Ramos (cell line): ENCODE measurements at regions not wholly inside any gene's neighbourhood (a gene's known extent, or its start where the extent isn't known, plus 50 kb on each side); places are given as distances from the start of the nearest gene placed in this dataset.

ENCODE experiments used
- in situ Hi-C: fragments of 300-500 bp; cut with MboI; formaldehyde crosslinking; loops from one replicate; pipeline ENCODE4 v1.14.3; 2022; ENCODE audit warnings: low sequenced_read_pairs; ENCODE audit not compliant: unreplicated experiment

DNA sequence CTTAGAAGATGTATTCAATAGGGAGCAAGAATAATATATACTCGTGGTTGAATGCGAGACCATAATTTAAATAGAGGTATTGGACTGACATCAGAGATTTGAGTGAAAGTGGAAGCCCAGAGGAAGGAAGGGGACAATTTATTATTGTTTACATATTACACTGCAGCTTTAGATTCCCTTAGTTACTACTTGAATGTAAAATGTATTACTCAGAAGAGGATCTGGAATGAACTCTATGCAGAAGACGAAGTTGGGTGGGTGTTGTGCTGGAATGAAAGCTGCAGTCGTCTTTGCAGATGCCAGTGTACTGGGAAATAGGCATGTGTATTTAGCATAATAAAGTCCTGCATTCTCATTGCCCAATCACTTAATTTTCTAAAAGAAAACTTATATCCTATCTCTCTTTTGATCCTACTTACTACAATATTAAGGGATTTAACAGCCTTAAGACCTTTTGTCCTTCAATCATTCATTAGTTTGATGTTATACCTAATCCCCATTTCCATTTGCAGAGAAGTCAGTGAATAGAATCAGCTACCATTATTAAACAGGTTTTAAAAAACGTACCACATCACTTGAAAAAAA, 570.7 kb upstream of the WWC1 start:
- in situ Hi-C loops, result loop anchor here (10.0 kb wide), 1 partner anchor 504 kb away; no protein-coding TSS in a partner anchor

- in situ Hi-C loops, result loop anchor here (10.0 kb wide), 1 partner anchor 503 kb away; no protein-coding TSS in a partner anchor
Measured at GRCh38 chr5:167721926-167722440, 569.5 kb upstream of the WWC1 start.

- in situ Hi-C loops, result loop anchor here (10.0 kb wide), 1 partner anchor 501 kb away; no protein-coding TSS in a partner anchor
Measured at GRCh38 chr5:167723254-167723871, 568.1 kb upstream of the WWC1 start.

GRCh38 chr5:167725264-167725663, 566.2 kb upstream of the WWC1 start:
- in situ Hi-C loops, result loop anchor here (10.0 kb wide), 1 partner anchor 500 kb away; no protein-coding TSS in a partner anchor

- in situ Hi-C loops, result loop anchor here (10.0 kb wide), 1 partner anchor 499 kb away; no protein-coding TSS in a partner anchor
Measured at GRCh38 chr5:167725741-167726140, 565.7 kb upstream of the WWC1 start.

- in situ Hi-C loops, result loop anchor here (10.0 kb wide), 1 partner anchor 498 kb away; no protein-coding TSS in a partner anchor
Measured at GRCh38 chr5:167726642-167727041, 564.8 kb upstream of the WWC1 start.

- in situ Hi-C loops, result no loop called here
Measured at GRCh38 chr5:167730121-167730520, 561.3 kb upstream of the WWC1 start.

GRCh38 chr5:167730656-167731055, 560.8 kb upstream of the WWC1 start:
- in situ Hi-C loops, result no loop called here

- in situ Hi-C loops, result no loop called here
Measured at GRCh38 chr5:167731951-167732350, 559.5 kb upstream of the WWC1 start.

- in situ Hi-C loops, result no loop called here
Measured at GRCh38 chr5:167732499-167732898, 558.9 kb upstream of the WWC1 start.

DNA sequence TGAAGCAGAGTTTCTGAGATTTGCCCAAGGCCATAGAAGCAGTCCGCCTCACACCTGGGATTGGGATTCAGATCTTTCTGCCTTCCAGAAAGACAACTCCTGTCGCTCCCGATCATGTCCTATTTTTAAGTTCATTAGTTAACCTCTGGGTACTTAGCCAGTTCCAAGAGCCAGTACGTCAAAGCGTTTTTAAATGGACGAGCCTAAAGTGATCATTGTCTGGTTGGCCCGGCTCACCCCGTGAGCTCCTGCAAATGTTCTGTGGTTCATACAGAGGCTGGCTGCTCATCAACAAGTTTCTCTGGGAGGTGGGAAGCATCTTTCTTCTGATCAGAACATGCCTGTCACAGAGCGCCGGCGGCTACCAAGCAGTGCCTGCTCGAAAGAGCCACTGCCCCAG, 554.5 kb upstream of the WWC1 start:
- in situ Hi-C loops, result no loop called here

DNA sequence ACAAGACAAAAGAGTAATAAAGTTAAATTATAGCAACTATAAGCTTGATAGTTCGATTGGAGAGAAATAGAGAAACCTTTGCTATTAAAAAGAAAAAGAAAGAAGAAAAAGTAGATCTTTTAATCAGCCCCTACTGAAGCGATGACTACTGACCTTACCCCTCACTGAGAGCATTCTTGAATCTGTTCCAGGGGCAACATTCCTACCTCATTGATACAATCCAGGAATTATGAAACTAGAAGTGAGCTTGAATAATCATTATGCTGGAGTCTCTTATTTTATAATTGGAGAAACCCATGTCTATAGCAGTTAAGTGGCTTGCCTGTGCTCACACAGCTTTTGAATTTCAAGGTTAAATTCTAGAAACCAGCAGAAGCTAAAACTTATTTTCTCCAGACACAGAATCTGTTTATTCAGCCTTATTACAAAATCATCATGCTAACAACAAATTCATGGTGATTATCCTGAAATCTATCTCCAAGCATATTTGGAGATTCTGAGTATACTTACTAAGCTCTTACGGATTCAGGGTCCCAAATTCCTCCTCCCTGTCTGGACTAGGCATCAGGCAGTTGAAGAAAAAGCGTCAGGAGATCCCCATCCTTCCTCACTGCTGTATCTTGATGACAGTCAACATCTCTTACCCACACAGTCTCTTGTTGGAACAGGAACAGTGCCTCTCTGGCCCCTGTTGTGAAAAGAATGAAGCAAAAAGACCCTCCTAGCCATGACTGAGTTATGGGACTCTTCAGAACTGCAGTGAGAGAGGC, 547.6 kb upstream of the WWC1 start:
- in situ Hi-C loops, result no loop called here

GRCh38 chr5:167745868-167746267, 545.6 kb upstream of the WWC1 start:
- in situ Hi-C loops, result no loop called here

- in situ Hi-C loops, result no loop called here
Measured at GRCh38 chr5:167750586-167750985, 540.9 kb upstream of the WWC1 start.

GRCh38 chr5:167752936-167753335, 538.5 kb upstream of the WWC1 start:
- in situ Hi-C loops, result no loop called here

DNA sequence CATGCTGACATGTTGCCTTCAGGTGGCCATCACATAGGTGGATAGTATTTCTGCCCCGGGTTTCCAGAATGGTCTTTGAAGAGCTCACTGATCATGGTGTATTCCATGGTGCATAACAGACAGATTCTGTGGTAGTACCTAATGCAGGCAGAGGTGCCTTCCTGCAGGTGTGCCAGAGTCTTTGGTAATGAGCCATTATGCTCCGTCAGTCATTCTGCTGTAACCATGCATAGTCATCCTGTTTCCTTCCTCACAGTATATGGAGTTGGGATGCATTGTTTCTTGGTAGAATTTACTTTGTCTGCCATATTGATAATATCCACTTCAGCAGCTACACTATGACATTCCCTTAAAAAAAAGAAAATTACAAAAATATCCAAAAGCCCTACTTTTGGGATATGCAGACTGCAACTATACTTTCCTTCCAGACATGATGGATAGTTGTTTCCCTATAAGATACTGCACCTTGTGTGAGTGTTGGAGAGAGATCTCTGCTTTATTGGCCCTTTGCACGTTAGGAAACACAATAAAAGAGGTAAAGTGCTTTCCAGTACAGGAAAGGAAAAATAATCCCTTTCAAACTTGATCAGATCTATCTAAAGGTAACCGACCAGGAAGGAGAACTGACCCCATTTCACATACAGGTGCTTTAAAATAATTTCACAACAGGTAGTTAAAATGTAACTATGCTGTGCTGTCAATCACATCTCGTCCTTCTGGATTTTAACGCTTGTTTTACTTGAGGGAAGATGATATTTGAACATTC, 537.5 kb upstream of the WWC1 start:
- in situ Hi-C loops, result no loop called here

DNA sequence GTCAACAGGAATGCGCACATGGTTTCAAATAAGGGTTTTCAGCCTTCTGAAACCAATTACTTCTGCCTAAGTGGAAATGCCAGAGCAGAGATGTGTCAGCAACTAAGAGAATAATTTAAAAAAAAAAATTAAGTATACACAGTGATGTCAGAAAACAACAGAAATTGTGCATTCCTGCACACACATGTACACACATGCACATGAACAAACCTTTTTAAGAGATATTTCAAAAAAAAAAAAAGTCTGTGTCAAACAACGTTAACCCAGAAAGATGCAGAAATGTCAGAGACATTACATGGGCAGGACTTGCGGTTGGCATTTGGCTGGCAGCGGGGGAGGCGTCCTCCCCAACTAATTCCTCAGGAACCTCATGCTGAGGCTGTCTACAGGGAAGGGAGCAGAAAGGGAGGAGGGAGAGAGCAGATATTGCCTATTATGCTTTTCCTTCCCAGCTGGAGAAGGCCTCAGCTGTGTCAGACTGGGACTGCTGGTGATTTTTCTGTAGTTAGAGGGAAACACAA, 536.9 kb upstream of the WWC1 start:
- in situ Hi-C loops, result no loop called here

GRCh38 chr5:167755420-167755819, 536.0 kb upstream of the WWC1 start:
- in situ Hi-C loops, result no loop called here

GRCh38 chr5:167759057-167759821, 532.2 kb upstream of the WWC1 start:
- in situ Hi-C loops, result no loop called here
